Hematopoietic multipotent progenitor cell treated with erythropoietin and hydrocortisone succinate and interleukin-3 and kit ligand, for 4 days (in vitro differentiated cells): ENCODE measurements at regions not wholly inside any gene's neighbourhood (a gene's known extent, or its start where the extent isn't known, plus 50 kb on each side); places are given as distances from the start of the nearest gene placed in this dataset.

Source experiments
- DNase-seq: peaks from one replicate; pipeline ENCODE4 v3.0.0-alpha.2; 2015

GRCh38 chr11:106413222-106413621 is 335.8 kb downstream of the AASDHPPT start:
- no peak for DNase-seq

- no peak for DNase-seq
These were observed 338.0 kb downstream of the AASDHPPT start for GRCh38 chr11:106415510-106415909.

DNA sequence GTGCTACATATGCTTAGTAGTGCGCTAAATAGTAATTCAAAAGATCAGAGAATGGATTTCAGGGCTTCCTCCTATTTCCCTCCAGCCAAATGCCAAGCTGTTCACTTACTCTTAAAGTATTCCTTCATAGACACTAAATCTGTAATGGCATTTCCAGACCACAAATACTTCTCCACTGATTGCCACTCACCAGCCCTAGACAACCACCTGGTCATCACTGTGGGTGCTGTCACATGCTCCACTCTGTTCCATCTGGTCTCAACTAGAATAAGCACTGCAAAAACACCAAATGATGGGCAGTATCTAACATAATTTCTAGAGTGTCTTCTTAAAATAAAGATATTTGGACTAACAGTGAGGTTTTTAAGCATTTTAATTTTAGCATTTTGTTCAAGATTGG is 341.3 kb downstream of the AASDHPPT start:
- DNase-seq = no peak

- DNase-seq = no peak
These were observed 342.7 kb downstream of the AASDHPPT start for GRCh38 chr11:106420048-106420665.

DNA sequence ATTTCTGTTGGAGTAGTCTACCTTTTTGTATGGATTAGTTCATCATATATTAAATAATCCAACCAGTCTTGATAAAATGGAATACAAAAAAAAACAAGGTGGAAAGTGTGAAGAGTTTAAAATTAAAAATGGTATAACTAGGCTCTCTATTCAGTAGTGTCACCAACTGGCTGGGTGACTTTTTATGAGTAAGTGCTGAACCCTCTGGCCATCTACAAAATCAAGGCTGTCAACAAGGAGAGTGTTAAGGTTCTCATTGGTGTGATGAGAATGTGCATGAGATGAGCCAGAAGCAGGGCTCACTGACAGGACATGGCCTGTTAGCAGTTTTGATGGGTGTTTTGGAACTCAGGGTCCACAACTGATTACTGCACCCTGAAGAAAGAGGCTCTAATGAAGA is 343.2 kb downstream of the AASDHPPT start:
- DNase-seq = no peak

GRCh38 chr11:106421676-106422292 is 344.3 kb downstream of the AASDHPPT start:
- DNase-seq = no peak

- no peak for DNase-seq
These were observed 345.1 kb downstream of the AASDHPPT start for GRCh38 chr11:106422583-106422982.

GRCh38 chr11:106424111-106424510 is 346.6 kb downstream of the AASDHPPT start:
- DNase-seq = no peak

- DNase-seq = no peak
These were observed 348.4 kb downstream of the AASDHPPT start for GRCh38 chr11:106425819-106426218.

- DNase-seq = no peak
These were observed 349.2 kb downstream of the AASDHPPT start for GRCh38 chr11:106426696-106427095.

- DNase-seq = no peak
These were observed 350.3 kb downstream of the AASDHPPT start for GRCh38 chr11:106427736-106428135.

- DNase-seq = no peak
These were observed 364.6 kb downstream of the AASDHPPT start for GRCh38 chr11:106442032-106442431.

- DNase-seq = no peak
These were observed 368.8 kb downstream of the AASDHPPT start for GRCh38 chr11:106446302-106446701.

GRCh38 chr11:106446955-106447354 is 369.5 kb downstream of the AASDHPPT start:
- DNase-seq = no peak

GRCh38 chr11:106447631-106448191 is 370.2 kb downstream of the AASDHPPT start:
- no peak for DNase-seq

DNA sequence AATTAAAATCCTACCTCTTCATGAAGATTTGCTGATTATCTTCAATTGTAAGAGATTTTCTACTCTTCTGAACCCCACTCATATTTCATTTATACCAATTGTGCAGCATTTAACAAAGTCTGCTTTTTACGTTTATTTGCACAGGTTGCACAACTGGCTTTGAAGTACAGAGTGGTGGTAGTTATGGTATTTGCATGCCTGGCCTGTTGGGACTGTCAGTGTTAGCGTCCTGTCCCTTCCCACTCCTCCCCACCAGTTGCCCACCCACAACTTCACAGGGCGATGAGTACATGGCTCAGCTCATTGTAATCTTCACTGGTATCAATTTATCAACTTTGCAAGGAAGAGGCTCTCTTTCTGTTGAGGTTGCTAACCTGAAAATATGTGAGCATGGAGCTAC is 372.3 kb downstream of the AASDHPPT start:
- no peak for DNase-seq

- DNase-seq = no peak
These were observed 373.9 kb downstream of the AASDHPPT start for GRCh38 chr11:106451228-106451922.

DNA sequence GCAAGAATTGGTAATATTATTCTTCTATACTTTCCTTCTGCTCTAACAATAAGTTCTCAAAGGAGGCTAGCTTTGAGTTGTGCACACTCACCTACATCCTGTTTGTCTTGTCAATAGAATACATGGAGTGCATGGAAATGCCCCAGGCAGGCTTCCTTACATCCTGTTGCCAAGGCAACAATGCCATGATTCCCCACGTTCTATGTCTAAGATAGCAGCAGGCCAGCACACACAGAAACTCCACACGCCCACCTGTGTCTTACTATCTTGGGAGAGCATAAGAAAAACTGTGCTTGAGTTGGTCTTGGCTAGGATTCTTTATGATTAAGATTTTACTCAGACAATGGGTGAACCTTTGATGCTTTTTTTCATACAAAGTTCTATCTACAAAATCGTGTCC is 379.2 kb downstream of the AASDHPPT start:
- no peak for DNase-seq

GRCh38 chr11:106457727-106458126 is 380.3 kb downstream of the AASDHPPT start:
- DNase-seq = no peak

- DNase-seq = no peak
These were observed 381.7 kb downstream of the AASDHPPT start for GRCh38 chr11:106459135-106459534.

DNA sequence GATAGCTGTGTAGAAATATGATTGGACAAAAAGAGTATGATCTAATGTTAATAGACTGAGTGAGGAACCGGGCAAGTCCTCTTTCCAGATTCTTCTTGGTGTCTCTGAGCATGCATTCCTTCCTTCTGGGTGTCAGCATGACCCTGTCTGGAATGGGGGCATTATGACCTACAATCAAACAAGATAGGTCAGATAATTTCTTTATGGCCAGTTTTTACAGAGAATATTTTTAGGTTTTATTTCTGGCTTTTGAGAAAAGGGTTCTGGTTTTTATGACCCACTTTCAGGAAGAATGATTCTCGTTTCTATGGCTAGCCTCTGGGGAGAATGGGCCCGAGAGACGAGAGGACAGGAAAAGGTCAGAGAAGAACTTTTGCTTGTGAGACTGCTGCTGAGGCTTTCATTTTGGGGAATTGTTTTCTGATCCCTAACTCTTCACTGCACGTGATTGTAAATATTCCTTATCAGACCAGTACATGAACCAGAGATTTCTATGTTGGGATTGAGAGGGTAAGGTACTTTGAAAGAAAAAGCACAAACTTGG is 383.8 kb downstream of the AASDHPPT start:
- DNase-seq = no peak

- no peak for DNase-seq
These were observed 384.5 kb downstream of the AASDHPPT start for GRCh38 chr11:106461839-106462545.

- DNase-seq = no peak
These were observed 385.7 kb downstream of the AASDHPPT start for GRCh38 chr11:106463154-106463553.
